Right cardiac atrium (tissue), 5 donors: ENCODE measurements at regions not wholly inside any gene's neighbourhood (a gene's known extent, or its start where the extent isn't known, plus 50 kb on each side); places are given as distances from the start of the nearest gene placed in this dataset.
"Not testable (repeated sequence)": the region's sequence is repeated elsewhere in the genome, so short reads cannot be mapped to it uniquely, and the experiment has no call there.

Source experiments
- ATAC-seq, 2 donors: fragments of 200-7000 bp; cut with Tn5 transposase; one replicate each; pipeline versions ENCODE4 v1.8.0 to v1.9.1; 2020; ENCODE audit warnings: moderate library complexity in 2 of 2, mild to moderate bottlenecking in 1 of 2
- DNase-seq, 3 donors: peaks; one replicate each; pipeline ENCODE4 v3.0.0-alpha.2; 2020
- H3K27ac ChIP-seq: one replicate; pipeline ENCODE4 v1.5.1; 2013; ENCODE audit warnings: mild to moderate bottlenecking, low read length, control low read depth, moderate library complexity
- H3K27me3 ChIP-seq: one replicate; pipeline ENCODE4 v1.6.1; 2013; ENCODE audit not compliant: control insufficient read depth, insufficient read depth
- H3K4me1 ChIP-seq: one replicate; pipeline ENCODE4 v1.6.1; 2013; ENCODE audit warnings: low read length; ENCODE audit not compliant: control insufficient read depth, insufficient read depth
- H3K4me3 ChIP-seq: one replicate; pipeline ENCODE4 v1.5.1; 2013; ENCODE audit warnings: low read length, control low read depth
- H3K9me3 ChIP-seq: one replicate; pipeline ENCODE4 v1.6.1; 2013; ENCODE audit warnings: low read length; ENCODE audit not compliant: control insufficient read depth
- WGBS: extraction: QIAGEN DNeasy Blood & Tissue Kit; methylation state at CpG from one replicate; pipeline ENCODE4 v1.1.7; 2013; 5-methylcytosine and 5-hydroxymethylcytosine counted together
- intact Hi-C, 4 donors: fragments of 100-400 bp; cut with DNase I; formaldehyde crosslinking; loops; one replicate each; pipeline versions ENCODE4 v1.11.0 to v1.14.0; 2022 to 2023
- donor health status: healthy with polysubstance abuse.
- donor health status: DM: no; HTN: yes; CAD: no.
- donor health status: DM: no; HTN: no; CAD: no.
- donor health status: DM: no; HTN: yes; CAD: no; lungs with severe emphysema.
- donor health status: DM: yes; HTN: yes; CAD: no.

DNA sequence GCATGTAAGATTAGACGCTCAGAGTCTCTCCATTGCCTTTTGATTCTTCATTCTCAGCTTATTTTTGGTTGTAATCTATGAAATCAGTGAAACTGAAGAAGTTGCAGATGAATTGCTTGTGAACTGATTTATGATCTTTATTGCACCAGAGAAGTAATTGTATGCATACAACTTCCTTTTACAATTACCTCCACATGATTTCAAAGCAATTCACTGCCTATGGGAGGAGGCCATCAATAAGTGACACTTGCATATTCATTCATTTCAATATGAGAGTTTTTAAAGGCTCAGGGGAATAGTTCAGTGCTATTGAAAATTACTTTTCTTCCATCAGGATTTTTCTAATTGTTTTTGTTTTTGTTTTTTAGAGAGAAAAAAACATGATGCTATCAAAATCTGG is 222.3 kb downstream of the NKX6-1 start:
- ATAC-seq, result no peak
- Histone ChIP-seq H3K27ac (no peak overlapping the region), H3K27me3 (no peaks in the 10 kb centered on the region), H3K9me3 (no peaks in the 10 kb centered on the region), H3K4me1 (no peaks in the 10 kb centered on the region), H3K4me3 (no peak overlapping the region)
- no peak for DNase-seq
- 77% methylated on average over 1 of the region's 1 CpG for WGBS
- intact Hi-C loops, result no loop called here

DNA sequence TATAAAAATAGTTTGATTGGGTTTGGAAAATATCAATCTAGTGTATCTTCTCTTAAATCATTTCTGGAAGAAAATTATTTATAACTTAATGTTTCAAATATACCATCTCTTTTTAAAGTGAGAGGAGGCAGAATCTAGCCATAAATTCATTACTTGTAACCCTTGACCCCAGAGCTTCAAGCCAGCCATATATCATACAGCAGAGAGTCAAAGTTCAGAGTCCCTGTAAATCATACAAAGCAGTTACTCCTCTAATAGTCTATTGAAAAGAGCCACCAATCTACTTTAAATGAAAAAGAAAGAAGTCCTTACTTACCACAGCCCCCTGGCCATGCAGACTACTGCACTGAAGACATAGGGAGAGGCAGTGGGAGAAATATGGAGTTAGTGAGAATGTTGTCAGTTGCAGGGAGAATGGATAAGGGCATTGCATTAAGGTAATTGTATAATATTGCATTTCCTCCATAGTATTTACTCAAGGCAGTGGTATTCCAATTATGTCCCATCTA is 229.5 kb downstream of the NKX6-1 start:
- no peaks in the 10 kb centered on the region for H3K4me1 ChIP-seq
- no peaks in the 10 kb centered on the region for H3K27me3 ChIP-seq
- H3K9me3 ChIP-seq, result no peaks in the 10 kb centered on the region
- H3K27ac ChIP-seq, result no peak overlapping the region
- intact Hi-C loops, result no loop called here
- no peak overlapping the region for H3K4me3 ChIP-seq
- ATAC-seq, result no peak
- no peak for DNase-seq

DNA sequence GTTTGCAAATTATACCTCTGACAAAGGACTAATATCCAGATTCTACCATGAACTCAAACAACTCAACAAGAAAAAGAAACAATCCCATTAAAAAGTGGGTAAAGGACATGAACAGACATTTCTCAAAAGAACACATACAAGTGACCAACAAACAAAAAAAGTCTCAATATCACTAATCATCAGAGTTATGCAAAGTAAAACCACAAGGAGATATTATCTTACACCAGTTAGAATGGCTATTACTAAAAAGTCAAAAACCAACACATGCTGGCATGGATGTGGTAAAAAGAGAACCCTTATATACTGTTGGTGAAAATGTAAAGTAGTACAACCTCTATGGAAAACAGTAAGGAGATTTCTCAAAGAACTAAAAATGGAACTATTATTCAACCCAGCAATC is 234.4 kb downstream of the NKX6-1 start:
- DNase-seq, result no peak
- Histone ChIP-seq H3K27ac (no peak overlapping the region), H3K9me3 (no peaks in the 10 kb centered on the region), H3K4me3 (no peak overlapping the region), H3K27me3 (no peaks in the 10 kb centered on the region), H3K4me1 (no peaks in the 10 kb centered on the region)
- no peak for ATAC-seq
- intact Hi-C loops, result no loop called here

DNA sequence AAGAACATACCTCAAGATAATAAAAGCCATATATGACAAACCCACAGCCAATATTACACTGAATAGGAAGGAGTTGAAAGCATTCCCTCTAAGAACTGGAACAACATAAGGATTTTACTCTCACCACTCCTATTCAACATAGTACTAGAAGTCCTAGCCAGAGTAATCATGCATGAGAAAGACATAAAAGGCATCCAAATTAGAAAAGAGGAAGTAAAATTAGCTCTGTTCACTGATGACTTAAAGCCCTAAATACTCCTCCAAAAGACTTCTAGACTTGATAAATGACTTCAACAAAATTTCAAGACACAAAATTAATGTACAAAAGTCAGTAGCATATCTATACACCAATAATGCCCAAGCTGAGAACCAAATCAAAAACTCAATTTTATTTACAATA is 235.7 kb downstream of the NKX6-1 start:
- no peaks in the 10 kb centered on the region for H3K9me3 ChIP-seq
- intact Hi-C loops, result no loop called here

DNA sequence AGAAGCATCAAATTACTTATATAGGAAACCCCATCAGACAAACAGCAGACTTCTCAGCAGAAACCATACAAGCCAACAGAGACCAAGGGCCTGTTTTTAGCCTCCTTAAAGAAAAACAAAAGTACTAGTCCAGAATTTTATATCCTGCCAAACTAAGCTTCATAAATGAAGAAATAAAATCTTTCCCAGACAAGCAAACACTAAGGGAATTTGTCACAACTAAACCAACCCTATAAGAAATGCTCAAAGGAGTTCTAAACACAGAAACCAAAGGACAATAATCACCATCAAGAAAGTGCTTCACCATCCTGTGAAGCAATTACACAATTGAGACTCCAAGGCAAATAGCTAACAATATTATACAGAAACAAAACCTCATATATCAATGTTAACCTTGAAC is 238.6 kb downstream of the NKX6-1 start:
- intact Hi-C loops, result no loop called here

More for the DNA sequence above, 235.7 kb downstream of the NKX6-1 start:
- DNase-seq, result no peak
- Histone ChIP-seq H3K4me3 (no peak overlapping the region), H3K4me1 (no peaks in the 10 kb centered on the region), H3K27ac (no peak overlapping the region), H3K27me3 (no peaks in the 10 kb centered on the region)
- ATAC-seq, result no peak

DNA sequence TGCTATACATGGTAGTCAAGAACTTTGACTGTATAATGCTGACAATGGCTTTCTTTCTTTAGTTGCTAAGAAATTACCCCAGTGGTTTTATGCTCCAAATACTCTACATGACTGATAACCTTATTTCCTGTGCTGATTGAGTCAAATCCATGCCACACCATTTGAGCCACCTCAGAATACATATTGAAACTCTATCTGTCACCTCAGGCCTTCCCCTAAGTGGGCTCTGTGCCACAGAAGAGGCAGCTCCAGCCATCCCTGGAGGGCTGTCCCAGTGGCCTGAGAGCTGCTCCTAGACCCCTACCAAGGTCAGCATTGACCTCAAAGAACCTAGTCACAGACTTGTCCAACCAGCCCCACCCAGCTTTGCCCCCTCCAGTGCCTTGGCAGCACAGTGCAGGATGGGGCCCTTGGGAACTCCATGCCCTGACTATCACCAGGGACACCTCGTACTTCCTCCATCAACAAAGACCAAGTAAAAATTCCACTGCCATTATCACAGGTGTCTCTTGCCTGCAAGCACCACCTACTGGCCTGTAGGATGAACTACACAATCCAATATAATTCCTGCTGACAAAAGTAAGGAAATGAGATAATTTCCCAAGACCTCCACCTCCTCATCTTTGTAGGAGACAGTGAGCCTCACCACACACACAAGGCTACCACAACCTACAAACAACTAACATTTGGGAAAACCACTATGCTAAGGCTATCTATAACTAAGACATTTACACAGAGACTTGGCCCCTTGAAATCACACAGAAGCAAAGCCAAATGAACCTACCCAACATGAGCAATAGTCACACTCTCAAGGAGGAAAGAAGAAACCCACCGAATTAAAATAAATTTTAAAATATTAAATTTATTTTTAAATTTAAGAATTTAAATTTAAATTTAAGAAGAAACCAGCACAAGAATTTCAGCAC is 239.9 kb downstream of the NKX6-1 start:
- 51% methylated on average over 2 of the region's 2 CpGs for WGBS
- no peaks in the 10 kb centered on the region for H3K9me3 ChIP-seq
- no peak overlapping the region for H3K27ac ChIP-seq
- DNase-seq (no peak), ATAC-seq (no peak)
- no peaks in the 10 kb centered on the region for H3K4me1 ChIP-seq
- intact Hi-C loops, result no loop called here
- no peaks in the 10 kb centered on the region for H3K27me3 ChIP-seq
- no peak overlapping the region for H3K4me3 ChIP-seq

More for the DNA sequence above, 238.6 kb downstream of the NKX6-1 start:
- H3K9me3 ChIP-seq, result no peaks in the 10 kb centered on the region
- ATAC-seq (no peak), DNase-seq (no peak)
- H3K27ac ChIP-seq, result no peak overlapping the region
- no peaks in the 10 kb centered on the region for H3K4me1 ChIP-seq
- no peaks in the 10 kb centered on the region for H3K27me3 ChIP-seq
- no peak overlapping the region for H3K4me3 ChIP-seq

DNA sequence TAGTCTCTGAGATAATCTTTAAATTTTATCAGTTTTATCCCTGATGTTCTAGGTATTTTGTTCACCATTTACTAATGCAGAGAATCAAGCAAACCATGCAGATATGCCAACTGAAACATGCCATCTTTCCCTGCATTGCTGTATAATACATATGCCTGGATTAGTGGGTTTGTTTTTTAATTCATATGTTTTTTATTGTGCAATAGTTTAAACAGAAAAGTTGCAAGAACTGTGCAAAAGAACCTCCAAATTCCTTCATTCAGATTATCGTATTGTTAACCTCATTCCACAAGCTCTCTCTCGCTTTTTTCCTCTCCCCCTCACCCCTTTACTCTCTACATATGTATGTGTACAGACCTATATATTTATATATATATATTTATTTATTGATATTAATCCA is 244.6 kb downstream of the NKX6-1 start:
- no peak for ATAC-seq
- Histone ChIP-seq H3K4me1 (no peaks in the 10 kb centered on the region), H3K4me3 (no peak overlapping the region), H3K9me3 (no peaks in the 10 kb centered on the region), H3K27ac (no peak overlapping the region), H3K27me3 (no peaks in the 10 kb centered on the region)
- no peak for DNase-seq
- intact Hi-C loops, result no loop called here
- WGBS, result 74% methylated on average over 2 of the region's 2 CpGs

DNA sequence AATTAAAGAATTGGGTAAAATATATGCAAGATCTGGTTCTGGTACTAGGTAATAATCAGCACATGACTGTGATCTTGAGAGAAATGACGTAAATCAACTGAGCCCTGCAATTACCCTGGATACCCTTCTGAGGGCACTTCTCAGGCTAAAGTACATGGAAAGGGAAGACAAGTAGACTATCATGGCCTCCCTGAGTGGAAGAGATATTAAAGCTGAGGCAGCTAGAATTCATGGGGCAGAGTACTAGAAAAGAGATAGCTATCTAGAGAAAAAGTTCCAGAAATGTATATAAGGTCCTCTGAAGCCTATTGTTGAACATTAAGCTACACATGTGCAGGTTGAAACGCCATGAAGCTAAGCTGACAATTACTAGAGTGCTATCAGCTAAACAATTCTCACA is 249.6 kb downstream of the NKX6-1 start:
- WGBS, result 61% methylated on average over 2 of the region's 2 CpGs
- H3K27me3 ChIP-seq, result no peaks in the 10 kb centered on the region
- intact Hi-C loops, result no loop called here
- no peak overlapping the region for H3K4me3 ChIP-seq
- H3K9me3 ChIP-seq, result no peaks in the 10 kb centered on the region
- DNase-seq (no peak), ATAC-seq (no peak)
- H3K27ac ChIP-seq, result no peak overlapping the region
- no peaks in the 10 kb centered on the region for H3K4me1 ChIP-seq

DNA sequence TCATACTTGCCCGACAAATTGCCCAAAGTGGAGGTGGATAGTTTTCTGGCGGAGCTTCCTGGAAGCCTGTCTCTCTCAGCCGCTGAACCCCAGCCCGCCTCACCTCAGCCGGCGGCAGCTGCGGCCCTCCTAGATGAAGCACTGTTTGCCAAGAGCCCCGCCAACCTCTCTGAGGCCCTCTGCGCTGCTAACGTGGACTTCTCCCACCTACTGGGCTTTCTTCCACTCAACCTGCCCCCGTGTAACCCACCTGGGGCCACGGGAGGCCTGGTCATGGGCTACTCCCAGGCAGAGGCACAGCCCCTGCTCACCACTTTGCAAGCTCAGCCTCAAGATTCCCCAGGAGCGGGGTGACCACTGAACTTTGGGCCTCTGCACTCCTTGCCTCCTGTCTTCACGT is 254.1 kb downstream of the NKX6-1 start:
- intact Hi-C loops, ATAC-seq, H3K27ac ChIP-seq, H3K27me3 ChIP-seq, H3K4me3 ChIP-seq, H3K9me3 ChIP-seq, H3K4me1 ChIP-seq, DNase-seq: not testable (repeated sequence)
- 91% methylated on average over 14 of the region's 14 CpGs for WGBS

DNA sequence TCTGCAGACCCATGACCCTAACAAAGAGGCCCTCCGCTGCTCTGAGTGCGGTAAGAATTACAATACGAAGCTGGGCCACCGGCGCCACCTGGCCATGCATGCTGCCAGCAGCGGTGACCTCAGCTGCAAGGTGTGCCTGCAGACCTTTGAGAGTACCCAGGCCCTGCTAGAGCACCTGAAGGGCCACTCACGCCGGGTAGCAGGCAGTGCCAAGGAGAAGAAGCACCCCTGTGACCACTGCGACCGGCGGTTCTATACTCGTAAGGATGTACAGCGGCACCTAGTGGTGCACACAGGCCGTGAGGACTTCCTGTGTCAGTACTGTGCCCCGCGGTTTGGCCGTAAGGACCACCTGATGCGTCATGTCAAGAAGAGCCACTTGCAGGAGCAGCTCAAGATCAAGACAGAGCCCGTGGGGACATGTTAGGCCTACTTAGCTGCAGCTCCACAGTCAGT is 254.7 kb downstream of the NKX6-1 start:
- H3K4me1 ChIP-seq, intact Hi-C loops, H3K9me3 ChIP-seq, H3K4me3 ChIP-seq, H3K27me3 ChIP-seq, H3K27ac ChIP-seq, ATAC-seq: not testable (repeated sequence)
- peak in 2 of 3 donors; percentile 37 to 41 for DNase-seq
- 93% methylated on average over 19 of the region's 19 CpGs for WGBS

DNA sequence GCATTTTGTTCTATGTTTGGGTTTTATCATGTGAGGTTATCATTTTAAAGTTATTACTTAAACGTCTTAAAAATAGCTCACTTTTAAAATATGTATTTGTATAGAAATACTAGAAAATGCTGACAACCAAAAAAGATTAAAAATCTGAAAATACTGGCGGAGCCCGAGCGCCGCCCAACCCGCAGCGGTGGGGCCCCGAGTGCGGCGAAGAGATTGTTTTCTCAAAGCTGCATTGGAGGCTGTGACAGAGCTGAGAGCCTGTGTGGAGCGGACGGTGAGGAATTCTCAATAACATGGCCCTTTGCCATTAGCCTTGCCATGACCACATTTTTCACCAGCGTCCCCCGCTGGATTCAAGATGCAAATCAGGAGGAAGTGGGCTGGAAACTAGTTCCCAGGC is 255.4 kb downstream of the NKX6-1 start:
- no peaks in the 10 kb centered on the region for H3K27me3 ChIP-seq
- WGBS, result 90% methylated on average over 14 of the region's 14 CpGs
- no peaks in the 10 kb centered on the region for H3K9me3 ChIP-seq
- intact Hi-C loops, result no loop called here
- H3K4me3 ChIP-seq, result no peak overlapping the region
- ATAC-seq (no peak), DNase-seq (no peak)
- no peaks in the 10 kb centered on the region for H3K4me1 ChIP-seq
- H3K27ac ChIP-seq, result no peak overlapping the region
